ENCODE measurements at regions not wholly inside any gene's neighbourhood (a gene's known extent, or its start where the extent isn't known, plus 50 kb on each side); places are given as distances from the start of the nearest gene placed in this dataset.

DNA sequence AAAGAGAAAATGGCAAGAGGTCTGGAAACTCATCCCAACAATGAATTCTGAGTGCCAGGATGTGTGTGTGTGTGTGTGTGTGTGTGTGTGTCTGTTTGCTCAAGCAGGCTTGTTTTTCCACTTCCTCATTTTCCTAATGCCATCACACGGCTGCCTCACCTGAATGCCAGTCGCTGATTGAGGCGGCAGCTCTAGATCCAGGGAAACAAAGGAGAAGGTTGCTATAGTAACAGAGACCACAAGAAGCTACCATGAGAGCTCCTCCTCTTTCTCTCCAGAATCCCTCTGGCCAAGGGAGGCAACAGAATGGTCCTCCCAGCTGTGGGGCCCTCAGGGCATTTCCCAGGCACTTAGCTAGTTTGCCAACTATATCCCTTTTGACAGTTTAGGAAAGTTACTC, 241.1 kb upstream of the TSHZ2 start:
- H3K79me2 ChIP-seq (ENCODE audit: low read length): no peaks in the 10 kb centered on the region
- H3K4me3 ChIP-seq (ENCODE audit: low read length): no peak overlapping the region
- H3K27me3 ChIP-seq (ENCODE audit: low read depth, low read length): peaks cover 35% of the 10 kb centered on the region
- H3K9me3 ChIP-seq (ENCODE audit: insufficient read depth, low read length): no peaks in the 10 kb centered on the region
- H3K36me3 ChIP-seq (replicated peaks; ENCODE audit: low read depth, low read length): no peaks in the 10 kb centered on the region
- no peaks in the 10 kb centered on the region for H4K20me1 ChIP-seq (ENCODE audit: insufficient read depth, low read length)
- no peak overlapping the region for H3K9ac ChIP-seq (ENCODE audit: low read length)
- H3K4me2 ChIP-seq (ENCODE audit: low read length): no peak overlapping the region
- TF ChIP-seq EZH2phosphoT487 (IDR thresholded peaks at IDR 0.05; ENCODE audit: low read depth): no peak
- TF ChIP-seq, protein P1, sequence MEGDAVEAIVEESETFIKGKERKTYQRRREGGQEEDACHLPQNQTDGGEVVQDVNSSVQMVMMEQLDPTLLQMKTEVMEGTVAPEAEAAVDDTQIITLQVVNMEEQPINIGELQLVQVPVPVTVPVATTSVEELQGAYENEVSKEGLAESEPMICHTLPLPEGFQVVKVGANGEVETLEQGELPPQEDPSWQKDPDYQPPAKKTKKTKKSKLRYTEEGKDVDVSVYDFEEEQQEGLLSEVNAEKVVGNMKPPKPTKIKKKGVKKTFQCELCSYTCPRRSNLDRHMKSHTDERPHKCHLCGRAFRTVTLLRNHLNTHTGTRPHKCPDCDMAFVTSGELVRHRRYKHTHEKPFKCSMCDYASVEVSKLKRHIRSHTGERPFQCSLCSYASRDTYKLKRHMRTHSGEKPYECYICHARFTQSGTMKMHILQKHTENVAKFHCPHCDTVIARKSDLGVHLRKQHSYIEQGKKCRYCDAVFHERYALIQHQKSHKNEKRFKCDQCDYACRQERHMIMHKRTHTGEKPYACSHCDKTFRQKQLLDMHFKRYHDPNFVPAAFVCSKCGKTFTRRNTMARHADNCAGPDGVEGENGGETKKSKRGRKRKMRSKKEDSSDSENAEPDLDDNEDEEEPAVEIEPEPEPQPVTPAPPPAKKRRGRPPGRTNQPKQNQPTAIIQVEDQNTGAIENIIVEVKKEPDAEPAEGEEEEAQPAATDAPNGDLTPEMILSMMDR (IDR thresholded peaks at IDR 0.05; ENCODE audit: low read depth, low read length): no peak
- H2AFZ ChIP-seq (ENCODE audit: low read depth, low read length): no peak overlapping the region
- no peaks in the 10 kb centered on the region for H3K4me1 ChIP-seq (ENCODE audit: low read length)
- no peak overlapping the region for H3K27ac ChIP-seq (ENCODE audit: low read length)

GRCh38 chr20:52727740-52728456, 244.3 kb upstream of the TSHZ2 start:
- Histone ChIP-seq H3K79me2 (ENCODE audit: low read length) (no peaks in the 10 kb centered on the region), H3K9me3 (ENCODE audit: insufficient read depth, low read length) (no peaks in the 10 kb centered on the region), H3K4me3 (ENCODE audit: low read length) (no peak overlapping the region), H2AFZ (ENCODE audit: low read depth, low read length) (no peak overlapping the region), H3K4me1 (ENCODE audit: low read length) (no peaks in the 10 kb centered on the region), H3K4me2 (ENCODE audit: low read length) (no peak overlapping the region), H3K9ac (ENCODE audit: low read length) (no peak overlapping the region), H3K36me3 (replicated peaks; ENCODE audit: low read depth, low read length) (no peaks in the 10 kb centered on the region), H3K27ac (ENCODE audit: low read length) (no peak overlapping the region), H3K27me3 (ENCODE audit: low read depth, low read length) (peaks cover 25% of the 10 kb centered on the region), H4K20me1 (ENCODE audit: insufficient read depth, low read length) (no peaks in the 10 kb centered on the region)
- no peak for TF ChIP-seq EZH2phosphoT487 (IDR thresholded peaks at IDR 0.05; ENCODE audit: low read depth)
- TF ChIP-seq, protein P1 (IDR thresholded peaks at IDR 0.05; ENCODE audit: low read depth, low read length): no peak

GRCh38 chr20:52724541-52724940, 247.6 kb upstream of the TSHZ2 start:
- Histone ChIP-seq H2AFZ (ENCODE audit: low read depth, low read length) (no peak overlapping the region), H3K4me3 (ENCODE audit: low read length) (no peak overlapping the region), H4K20me1 (ENCODE audit: insufficient read depth, low read length) (no peaks in the 10 kb centered on the region), H3K4me1 (ENCODE audit: low read length) (no peaks in the 10 kb centered on the region), H3K36me3 (replicated peaks; ENCODE audit: low read depth, low read length) (no peaks in the 10 kb centered on the region), H3K79me2 (ENCODE audit: low read length) (no peaks in the 10 kb centered on the region), H3K4me2 (ENCODE audit: low read length) (no peak overlapping the region), H3K27me3 (ENCODE audit: low read depth, low read length) (peaks cover 30% of the 10 kb centered on the region), H3K9me3 (ENCODE audit: insufficient read depth, low read length) (no peaks in the 10 kb centered on the region), H3K9ac (ENCODE audit: low read length) (no peak overlapping the region), H3K27ac (ENCODE audit: low read length) (no peak overlapping the region)
- TF ChIP-seq EZH2phosphoT487 (IDR thresholded peaks at IDR 0.05; ENCODE audit: low read depth): no peak

- H2AFZ ChIP-seq (ENCODE audit: low read depth, low read length): no peak overlapping the region
- TF ChIP-seq EZH2phosphoT487 (IDR thresholded peaks at IDR 0.05; ENCODE audit: low read depth): no peak
- TF ChIP-seq, protein P1 (IDR thresholded peaks at IDR 0.05; ENCODE audit: low read depth, low read length): no peak
- H3K27me3 ChIP-seq (ENCODE audit: low read depth, low read length): peaks cover 39% of the 10 kb centered on the region
- H3K9ac ChIP-seq (ENCODE audit: low read length): no peak overlapping the region
- no peak overlapping the region for H3K4me2 ChIP-seq (ENCODE audit: low read length)
- no peak overlapping the region for H3K27ac ChIP-seq (ENCODE audit: low read length)
- no peaks in the 10 kb centered on the region for H4K20me1 ChIP-seq (ENCODE audit: insufficient read depth, low read length)
- H3K36me3 ChIP-seq (replicated peaks; ENCODE audit: low read depth, low read length): no peaks in the 10 kb centered on the region
- H3K9me3 ChIP-seq (ENCODE audit: insufficient read depth, low read length): no peaks in the 10 kb centered on the region
- no peaks in the 10 kb centered on the region for H3K4me1 ChIP-seq (ENCODE audit: low read length)
- no peak overlapping the region for H3K4me3 ChIP-seq (ENCODE audit: low read length)
- no peaks in the 10 kb centered on the region for H3K79me2 ChIP-seq (ENCODE audit: low read length)
Observed at GRCh38 chr20:52722926-52723688, 249.1 kb upstream of the TSHZ2 start.
